H1 (cell line): ENCODE measurements at regions not wholly inside any gene's neighbourhood (a gene's known extent, or its start where the extent isn't known, plus 50 kb on each side); places are given as distances from the start of the nearest gene placed in this dataset.

Experiments used
- CTCF ChIA-PET: fragments of 300-600 bp; sonication (Branson Sonifier 250); formaldehyde crosslinking; loops from one replicate; lab custom pipeline; 2021; ENCODE audit not compliant: partially characterized antibody; lab: Charles Lee
- POLR2A ChIA-PET: fragments of 300-600 bp; sonication (Branson Sonifier 250); formaldehyde crosslinking; loops from one replicate; lab custom pipeline; 2021; ENCODE audit warnings: inconsistent platforms; ENCODE audit not compliant: partially characterized antibody; lab: Charles Lee
- DNase-seq, 2 experiments: peaks; one replicate each; pipeline versions ENCODE4 v3.0.0 to v3.0.0-alpha.2; 2010 to 2022; ENCODE audit warnings: low spot score in 2 of 2, low read depth in 1 of 2, mixed read lengths in 1 of 2
- FAIRE-seq: peaks from 2 replicates; lab custom pipeline; 2011; peaks lifted over from hg19 to GRCh38; lab: Jason Lieb, UNC
- H2AFZ ChIP-seq: 2 replicates; pipeline ENCODE4 v1.8.1; 2012; ENCODE audit warnings: low read length, inconsistent platforms
- H2AK5ac ChIP-seq: 2 replicates; pipeline ENCODE4 v1.6.1; 2013; ENCODE audit warnings: low read depth, low read length
- H2BK120ac ChIP-seq: replicated peaks from 2 replicates; pipeline ENCODE3; 2013; ENCODE audit warnings: low read depth, low read length, inconsistent platforms
- H2BK12ac ChIP-seq: 2 replicates; pipeline ENCODE4 v1.6.1; 2013; ENCODE audit warnings: low read depth, low read length
- H2BK15ac ChIP-seq: 2 replicates; pipeline ENCODE4 v1.6.1; 2013; ENCODE audit warnings: low read length
- H2BK20ac ChIP-seq: 2 replicates; pipeline ENCODE4 v1.6.1; 2013; ENCODE audit warnings: low read length
- H2BK5ac ChIP-seq: 2 replicates; pipeline ENCODE4 v1.6.1; 2013; ENCODE audit warnings: low read depth, low read length
- H3K14ac ChIP-seq: 2 replicates; pipeline ENCODE4 v1.6.1; 2013; ENCODE audit warnings: inconsistent platforms; ENCODE audit not compliant: insufficient read length
- H3K18ac ChIP-seq: 2 replicates; pipeline ENCODE4 v1.6.1; 2013; ENCODE audit warnings: low read length; ENCODE audit errors: extremely low read depth
- H3K23ac ChIP-seq: 2 replicates; pipeline ENCODE4 v1.6.1; 2013; ENCODE audit warnings: inconsistent platforms; ENCODE audit not compliant: insufficient read length
- H3K23me2 ChIP-seq: 2 replicates; pipeline ENCODE4 v1.6.1; 2013; ENCODE audit warnings: low read depth, low read length
- H3K27ac ChIP-seq: 2 replicates; pipeline ENCODE4 v1.6.1; 2011; ENCODE audit warnings: low read depth, low read length, inconsistent platforms
- H3K27me3 ChIP-seq, 4 experiments: replicated peaks in 1 of 4; 1 replicate in 1 of 4; 2 replicates in 3 of 4; pipeline versions ENCODE4 v1.6.1 to v1.8.1; 2011 to 2013; ENCODE audit warnings: low read length in 3 of 4, mild to moderate bottlenecking in 3 of 4, inconsistent platforms in 2 of 4, mixed read lengths in 2 of 4, moderate library complexity in 1 of 4; ENCODE audit not compliant: control insufficient read depth in 3 of 4, insufficient read depth in 3 of 4; ENCODE audit errors: extremely low read depth in 1 of 4
- H3K36me3 ChIP-seq, 4 experiments: 2 replicates each; pipeline versions ENCODE4 v1.6.1 to v1.8.1; 2011 to 2013; ENCODE audit warnings: mild to moderate bottlenecking in 4 of 4, low read length in 3 of 4, moderate library complexity in 2 of 4, control low read depth in 1 of 4, inconsistent platforms in 1 of 4; ENCODE audit not compliant: insufficient read depth in 4 of 4, control insufficient read depth in 2 of 4
- H3K4ac ChIP-seq: replicated peaks from 2 replicates; pipeline ENCODE3; 2013; ENCODE audit warnings: low read length, low read depth, mixed read lengths, inconsistent platforms; ENCODE audit not compliant: insufficient read length
- H3K4me1 ChIP-seq, 4 experiments: replicated peaks in 1 of 4; 1 replicate in 1 of 4; 2 replicates in 3 of 4; pipeline versions ENCODE4 v1.6.1 to v1.8.1; 2011 to 2013; ENCODE audit warnings: low read length in 3 of 4, inconsistent platforms in 2 of 4, mixed read lengths in 1 of 4; ENCODE audit not compliant: insufficient read depth in 4 of 4, control insufficient read depth in 3 of 4
- H3K4me2 ChIP-seq, 2 experiments: 2 replicates each; pipeline versions ENCODE4 v1.6.1 to v1.8.1; 2011 to 2013; ENCODE audit warnings: low read depth in 2 of 2, low read length in 2 of 2, control low read depth in 1 of 2, inconsistent platforms in 1 of 2, mild to moderate bottlenecking in 1 of 2; ENCODE audit not compliant: insufficient read depth in 1 of 2
- H3K4me3 ChIP-seq, 4 experiments: fragments of 200-600, 300-600 bp in 1 of 4; sonication (generic), shearing (Covaris generic), sonication (Bioruptor Twin) in 1 of 4; 2 replicates each; pipeline versions ENCODE4 v1.5.1 to v1.8.1; 2011 to 2016; ENCODE audit warnings: low read length in 4 of 4, low read depth in 3 of 4, control low read depth in 2 of 4, inconsistent platforms in 2 of 4, mild to moderate bottlenecking in 2 of 4, mixed read lengths in 1 of 4, moderate library complexity in 1 of 4; ENCODE audit not compliant: insufficient read depth in 2 of 4; ENCODE audit errors: extremely low read depth in 1 of 4
- H3K56ac ChIP-seq: replicated peaks from 2 replicates; pipeline ENCODE3; 2013; ENCODE audit warnings: low read depth, mild to moderate bottlenecking, mixed read lengths, low read length, inconsistent platforms; ENCODE audit not compliant: insufficient read length
- H3K79me1 ChIP-seq: 2 replicates; pipeline ENCODE4 v1.6.1; 2013; ENCODE audit warnings: low read depth, low read length, control low read depth
- H3K79me2 ChIP-seq, 2 experiments: 2 replicates each; pipeline versions ENCODE4 v1.6.1 to v1.8.1; 2012 to 2013; ENCODE audit warnings: low read length in 2 of 2, mild to moderate bottlenecking in 2 of 2, inconsistent platforms in 1 of 2; ENCODE audit not compliant: insufficient read depth in 2 of 2, control insufficient read depth in 1 of 2
- H3K9ac ChIP-seq, 4 experiments: replicated peaks in 1 of 4; 1 replicate in 1 of 4; 2 replicates in 3 of 4; pipeline versions ENCODE4 v1.6.1 to v1.8.1; 2011 to 2013; ENCODE audit warnings: low read depth in 3 of 4, low read length in 3 of 4, control low read depth in 2 of 4, mild to moderate bottlenecking in 2 of 4, moderate library complexity in 2 of 4, inconsistent platforms in 1 of 4; ENCODE audit errors: extremely low read depth in 1 of 4
- H3K9me3 ChIP-seq, 2 experiments: 2 replicates each; pipeline versions ENCODE4 v1.6.1 to v1.8.1; 2012 to 2013; ENCODE audit warnings: mild to moderate bottlenecking in 2 of 2, moderate library complexity in 2 of 2, control low read depth in 1 of 2, inconsistent platforms in 1 of 2, low read depth in 1 of 2, low read length in 1 of 2, mixed read lengths in 1 of 2; ENCODE audit not compliant: insufficient read depth in 2 of 2
- H4K20me1 ChIP-seq, 2 experiments: replicated peaks in 1 of 2; 2 replicates each; pipeline versions ENCODE3 to v1.8.1; 2011 to 2013; ENCODE audit warnings: inconsistent platforms in 2 of 2, low read length in 2 of 2, mild to moderate bottlenecking in 1 of 2; ENCODE audit not compliant: insufficient read depth in 2 of 2, control insufficient read depth in 1 of 2
- H4K5ac ChIP-seq: 2 replicates; pipeline ENCODE4 v1.6.1; 2013; ENCODE audit warnings: low read length, low read depth, mixed read lengths, inconsistent platforms; ENCODE audit not compliant: insufficient read length
- H4K8ac ChIP-seq: 2 replicates; pipeline ENCODE4 v1.8.0; 2013; ENCODE audit warnings: mild to moderate bottlenecking, moderate library complexity, low read length, inconsistent platforms; ENCODE audit not compliant: insufficient read depth; ENCODE audit errors: extremely low read depth
- H4K91ac ChIP-seq: replicated peaks from 2 replicates; pipeline ENCODE3; 2013; ENCODE audit warnings: low read length, mixed read lengths, inconsistent platforms; ENCODE audit not compliant: insufficient read length
- BACH1 ChIP-seq: IDR thresholded peaks from 2 replicates; pipeline ENCODE4 v1.6.1; 2012; ENCODE audit warnings: low read length, improper control_type of control experiment
- CTCF ChIP-seq, 3 experiments: IDR thresholded peaks; 1 replicate in 2 of 3; 2 replicates in 1 of 3; pipeline versions ENCODE4 v1.5.1 to v1.6.1; 2011; ENCODE audit warnings: low read length in 3 of 3, mild to moderate bottlenecking in 3 of 3, inconsistent platforms in 2 of 3, low read depth in 1 of 3, moderate library complexity in 1 of 3; ENCODE audit not compliant: insufficient read depth in 1 of 3; ENCODE audit errors: control extremely low read depth in 1 of 3
- HDAC2 ChIP-seq, 2 experiments: fragments of 300-600 bp in 1 of 2; sonication (generic) in 1 of 2; IDR thresholded peaks; 2 replicates each; pipeline ENCODE4 v1.6.1; 2011 to 2012; ENCODE audit warnings: low read depth in 2 of 2, low read length in 2 of 2, mild to moderate bottlenecking in 2 of 2, moderate library complexity in 2 of 2, borderline replicate concordance in 1 of 2, inconsistent platforms in 1 of 2
- KDM4A ChIP-seq: IDR thresholded peaks from one replicate; pipeline ENCODE4 v1.7.1; 2012; ENCODE audit warnings: low read depth, mild to moderate bottlenecking, moderate library complexity, low read length, inconsistent platforms; ENCODE audit not compliant: severe bottlenecking
- SAP30 ChIP-seq: fragments of 300-600 bp; sonication (generic); IDR thresholded peaks from 2 replicates; pipeline ENCODE4 v1.7.1; 2012; ENCODE audit warnings: low read length, moderate library complexity, mild to moderate bottlenecking, inconsistent platforms; ENCODE audit not compliant: insufficient read depth, insufficient replicate concordance
- SIRT6 ChIP-seq: IDR thresholded peaks from one replicate; pipeline ENCODE4 v1.7.1; 2012; ENCODE audit warnings: low read length, inconsistent platforms
- SRF ChIP-seq: IDR thresholded peaks from 2 replicates; pipeline ENCODE4 v1.6.1; 2011; ENCODE audit warnings: mild to moderate bottlenecking, low read depth, low read length, moderate library complexity
- YY1 ChIP-seq: IDR thresholded peaks from 2 replicates; pipeline ENCODE4 v1.6.1; 2011; ENCODE audit warnings: low read depth, mild to moderate bottlenecking, low read length
- WGBS, 2 experiments: shearing (Covaris generic) in 1 of 2; methylation state at CpG; one replicate each; pipeline versions ENCODE4 v1.1.6 to v1.1.7; 2013 to 2015; ENCODE audit warnings: low lambda C conversion rate in 2 of 2, mixed read lengths in 2 of 2, inconsistent platforms in 1 of 2, low coverage in 1 of 2, missing lambda C conversion rate in 1 of 2; ENCODE audit not compliant: insufficient replicate concordance in 2 of 2, insufficient coverage in 1 of 2, insufficient read length in 1 of 2; ENCODE audit errors: extremely low coverage in 1 of 2, missing lambda C conversion rate in 1 of 2; 5-methylcytosine and 5-hydroxymethylcytosine counted together

- ChIA-PET POLR2A (no interaction called here), CTCF (no interaction called here)
- H3K23ac ChIP-seq = no peak overlapping the region
- no peaks in the 10 kb centered on the region for H3K36me3 ChIP-seq
- 95% methylated on average over 1 of the region's 1 CpG; no CpG with 5 or more reads in 1 of the 2 experiments for WGBS, 2 experiments
- no peak overlapping the region for H4K5ac ChIP-seq
- no peak overlapping the region for H2BK20ac ChIP-seq
- no peak overlapping the region for H3K4me2 ChIP-seq
- no peaks in the 10 kb centered on the region for H3K4me1 ChIP-seq
- no peak overlapping the region for H3K4me3 ChIP-seq
- H3K4ac ChIP-seq = no peak overlapping the region
- H3K9ac ChIP-seq = no peak overlapping the region
- no peak overlapping the region for H2BK12ac ChIP-seq
- no peak overlapping the region for H4K91ac ChIP-seq
- no peaks in the 10 kb centered on the region for H4K20me1 ChIP-seq
- no peaks in the 10 kb centered on the region for H3K9me3 ChIP-seq
- no peaks in the 10 kb centered on the region for H3K79me1 ChIP-seq
- H4K8ac ChIP-seq = no peak overlapping the region
- no peak overlapping the region for H2AFZ ChIP-seq
- H2BK5ac ChIP-seq = no peak overlapping the region
- FAIRE-seq = no peak
- no peak for DNase-seq
- H3K18ac ChIP-seq = no peak overlapping the region
- no peak overlapping the region for H3K14ac ChIP-seq
- no peak overlapping the region for H2BK120ac ChIP-seq
- H3K27ac ChIP-seq = no peak overlapping the region
- H3K23me2 ChIP-seq = no peaks in the 10 kb centered on the region
- no peak overlapping the region for H3K56ac ChIP-seq
- H2AK5ac ChIP-seq = no peak overlapping the region
- no peak overlapping the region for H2BK15ac ChIP-seq
- H3K79me2 ChIP-seq = no peaks in the 10 kb centered on the region
- no peaks in the 10 kb centered on the region for H3K27me3 ChIP-seq
- TF ChIP-seq KDM4A = no peak
- TF ChIP-seq YY1 = no peak
- TF ChIP-seq SRF = no peak
- TF ChIP-seq HDAC2 (IDR thresholded peaks at IDR 0.05; ENCODE audit: borderline replicate concordance in 1 of 2, low read depth in 2 of 2, low read length in 2 of 2) = no peak
- no peak for TF ChIP-seq BACH1
- no peak for TF ChIP-seq SAP30
- no peak for TF ChIP-seq SIRT6
- TF ChIP-seq CTCF (IDR thresholded peaks at IDR 0.05; ENCODE audit: control extremely low read depth in 1 of 3, insufficient read depth in 1 of 3, low read depth in 1 of 3, low read length in 3 of 3) = no peak
Observed at GRCh38 chr11:23283666-23284065, 423.4 kb upstream of the CCDC179 start.
